ENCODE measurements at regions not wholly inside any gene's neighbourhood (a gene's known extent, or its start where the extent isn't known, plus 50 kb on each side); places are given as distances from the start of the nearest gene placed in this dataset.

DNA sequence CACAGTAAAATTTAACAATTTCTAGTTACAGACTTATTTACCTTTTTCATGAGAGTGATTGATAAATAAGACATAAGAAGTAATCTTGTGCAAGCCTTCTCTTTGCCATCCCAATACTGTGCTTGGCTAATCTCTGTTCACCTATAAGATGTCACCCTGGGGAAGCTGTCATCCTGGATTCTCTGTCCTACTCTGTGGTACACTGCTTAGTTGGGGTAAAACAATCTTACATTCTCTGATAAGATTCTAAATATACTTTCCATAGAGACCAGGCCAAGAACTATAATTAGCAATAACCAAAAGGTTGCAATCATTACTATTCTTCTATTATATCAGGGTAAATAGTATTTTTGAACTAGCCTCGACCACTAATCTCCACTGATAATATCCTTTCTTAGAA is 1218.3 kb upstream of the CADM2 start:
- TF ChIP-seq CTCF (IDR thresholded peaks at IDR 0.05): no peak
- TF ChIP-seq POLR2AphosphoS5 (IDR thresholded peaks at IDR 0.05): no peak

Data from breast epithelium (tissue), 3 donors.